T47D (cell line): ENCODE measurements at regions not wholly inside any gene's neighbourhood (a gene's known extent, or its start where the extent isn't known, plus 50 kb on each side); places are given as distances from the start of the nearest gene placed in this dataset.
"Not testable (repeated sequence)": the region's sequence is repeated elsewhere in the genome, so short reads cannot be mapped to it uniquely, and the experiment has no call there.

ENCODE experiments used
- DNase-seq, 2 experiments: peaks; one replicate each; pipeline versions ENCODE4 v3.0.0 to v3.0.0-alpha.2; 2011 to 2012; ENCODE audit warnings: low read depth in 1 of 2, low spot score in 1 of 2
- JUND ChIP-seq: IDR thresholded peaks from 2 replicates; pipeline ENCODE4 v1.6.1; 2012; ENCODE audit warnings: low read depth
- in situ Hi-C: cut with HindIII; loops from 2 replicates; pipeline ENCODE4 v1.10.0; 2016; ENCODE audit warnings: low sequenced_read_pairs, low pct_unique_long_range_greater_than_20kb

DNA sequence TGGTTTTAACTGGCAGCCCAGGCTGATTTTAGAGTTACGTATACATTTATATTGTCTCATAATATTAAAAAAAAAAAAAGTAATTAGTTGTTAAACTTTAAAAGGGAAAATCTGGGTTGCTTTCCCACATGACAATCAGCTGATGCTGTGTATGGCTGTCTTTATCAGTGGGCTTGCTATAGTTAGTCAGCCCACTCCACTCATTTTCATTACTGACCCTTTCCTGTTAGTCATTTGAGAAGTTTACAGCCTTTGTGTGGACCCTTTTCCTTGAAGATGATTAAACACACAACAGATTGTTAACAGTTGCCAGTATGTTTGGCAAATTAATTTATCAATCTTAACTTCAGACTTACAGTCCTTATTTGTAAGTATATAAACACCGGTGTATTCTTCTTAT is 164.5 kb upstream of the AGR3 start:
- in situ Hi-C loops, result no loop called here
- no peak for TF ChIP-seq JUND
- DNase-seq, result no peak

DNA sequence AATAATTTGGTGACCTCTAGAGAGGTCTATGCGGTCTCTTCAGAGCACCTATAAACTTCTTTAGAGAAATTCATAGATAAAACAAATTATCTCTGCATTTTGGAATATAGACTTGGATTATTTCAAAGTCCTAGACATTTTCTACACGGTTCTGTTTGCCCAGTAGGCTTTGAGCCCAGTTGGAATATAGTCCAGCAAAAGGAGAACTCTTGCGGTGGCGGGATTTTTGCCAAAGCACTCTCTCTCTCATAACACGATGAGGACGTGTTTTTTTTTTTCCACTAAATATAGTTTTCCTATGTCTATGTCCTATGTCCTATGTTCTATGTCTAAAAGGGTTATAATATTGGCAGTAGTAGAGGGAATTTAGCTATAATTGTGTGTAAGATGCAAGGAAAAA is 164.9 kb upstream of the AGR3 start:
- TF ChIP-seq JUND, result no peak
- in situ Hi-C loops, result no loop called here
- DNase-seq, result no peak

DNA sequence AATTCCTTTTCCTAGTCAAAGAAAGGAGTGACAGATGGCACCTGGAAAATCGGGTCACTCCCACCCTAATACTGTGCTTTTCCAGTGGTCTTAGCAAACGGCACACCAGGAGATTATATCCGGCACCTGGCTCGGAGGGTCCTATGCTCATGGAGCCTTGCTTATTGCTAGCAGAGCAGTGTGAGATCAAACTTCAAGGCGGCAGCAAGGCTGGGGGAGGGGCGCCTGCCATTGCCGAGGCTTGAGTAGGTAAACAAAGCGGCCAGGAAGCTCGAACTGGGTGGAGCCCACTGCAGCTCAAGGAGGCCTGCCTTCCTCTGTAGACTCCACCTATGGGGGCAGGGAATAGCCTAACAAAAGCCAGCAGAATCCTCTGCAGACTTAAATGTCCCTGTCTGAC is 171.4 kb upstream of the AGR3 start:
- DNase-seq, in situ Hi-C loops: not testable (repeated sequence)

- TF ChIP-seq JUND, result no peak
- no peak for DNase-seq
- in situ Hi-C loops, result no loop called here
These were observed 172.4 kb upstream of the AGR3 start for GRCh38 chr7:17054206-17054605.

DNA sequence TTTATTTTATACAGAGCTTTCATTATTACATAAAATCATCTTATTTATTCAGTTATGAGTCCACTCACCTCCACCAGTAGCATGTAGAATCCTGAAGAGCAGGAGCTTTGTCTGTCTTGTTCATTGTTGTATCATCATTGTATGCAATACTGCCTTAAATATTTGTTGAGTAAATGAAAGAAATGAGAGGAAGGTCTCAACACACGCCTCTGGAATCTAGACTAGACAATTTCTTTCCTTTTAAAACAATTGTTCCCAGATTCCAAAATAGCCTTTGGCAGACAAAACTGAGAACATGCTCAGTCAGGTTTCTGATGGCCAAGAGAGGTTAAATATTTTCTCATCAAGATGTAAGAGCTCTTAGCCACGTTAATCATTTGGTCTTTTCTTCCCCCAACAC is 173.1 kb upstream of the AGR3 start:
- in situ Hi-C loops, result no loop called here
- no peak for DNase-seq
- TF ChIP-seq JUND, result no peak

- no peak for TF ChIP-seq JUND
- no peak for DNase-seq
- in situ Hi-C loops, result no loop called here
These were observed 173.8 kb upstream of the AGR3 start for GRCh38 chr7:17055596-17055995.

DNA sequence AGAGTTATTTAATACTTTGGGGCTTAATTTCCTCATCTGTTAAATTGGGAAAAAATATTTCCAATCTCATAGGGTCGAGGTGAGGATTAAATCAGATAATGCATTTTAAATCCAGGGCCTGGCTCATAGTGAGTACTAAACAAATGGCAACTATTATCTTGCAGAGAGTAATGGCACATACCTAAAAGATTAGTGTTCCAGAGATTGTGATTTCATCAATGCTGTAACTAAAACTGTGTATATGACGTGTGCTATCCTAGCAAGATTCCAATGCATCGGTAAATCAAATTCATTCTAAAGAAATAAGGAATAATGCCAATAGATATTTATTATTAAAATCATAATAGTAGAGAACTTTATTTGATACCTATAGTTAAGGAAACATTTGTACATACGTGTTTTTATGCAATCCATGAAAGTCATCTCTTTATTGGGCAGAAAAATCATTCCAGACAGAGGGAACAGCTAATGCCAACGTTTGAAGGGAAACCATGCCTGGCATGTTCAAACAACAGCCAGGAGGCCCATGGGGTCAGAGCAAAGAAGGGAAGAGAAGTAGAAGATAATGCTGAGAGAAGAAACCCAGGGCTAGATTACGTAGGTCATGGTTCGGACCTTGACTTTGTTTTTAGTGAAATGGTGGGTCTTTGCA is 174.8 kb upstream of the AGR3 start:
- TF ChIP-seq JUND, result no peak
- no peak for DNase-seq
- in situ Hi-C loops, result no loop called here

DNA sequence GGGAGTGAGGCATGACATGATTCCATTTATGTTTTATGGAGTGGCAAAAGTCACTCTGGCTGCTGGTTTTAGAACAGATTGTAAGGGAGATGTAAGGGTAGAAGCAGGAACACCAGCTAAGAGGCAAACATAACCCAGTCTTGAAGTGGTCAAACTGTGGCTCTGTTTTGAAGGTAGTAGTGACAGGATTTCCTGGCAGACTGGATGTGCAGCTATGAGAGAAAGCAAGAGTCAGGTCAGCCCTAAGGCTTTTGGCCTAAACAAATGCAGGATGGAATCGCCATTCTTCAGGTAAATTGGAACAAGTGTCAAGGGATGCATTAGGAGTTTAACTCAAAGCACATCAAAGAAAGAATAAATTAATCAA is 175.3 kb upstream of the AGR3 start:
- no peak for TF ChIP-seq JUND
- peak in 1 of 2 experiments; percentile 60 for DNase-seq
- in situ Hi-C loops, result no loop called here

DNA sequence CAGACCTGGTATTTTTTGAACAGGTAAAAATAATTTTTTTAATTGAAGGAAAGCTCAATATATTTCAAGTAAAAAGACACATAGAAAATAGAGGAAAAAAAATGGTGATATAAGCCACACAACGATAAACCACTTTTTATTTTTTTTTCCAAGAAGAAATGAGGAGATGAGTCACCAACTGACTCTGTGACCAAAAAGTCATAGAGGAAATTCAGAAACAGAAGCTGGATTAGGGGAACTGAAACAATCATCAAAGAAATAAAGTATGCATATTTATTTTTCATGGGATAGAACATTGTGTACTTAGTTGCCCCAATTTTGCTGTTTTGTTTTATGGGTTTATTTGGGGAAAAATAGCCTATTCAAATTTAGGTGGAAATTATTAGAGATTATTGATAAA is 176.8 kb upstream of the AGR3 start:
- no peak for TF ChIP-seq JUND

DNA sequence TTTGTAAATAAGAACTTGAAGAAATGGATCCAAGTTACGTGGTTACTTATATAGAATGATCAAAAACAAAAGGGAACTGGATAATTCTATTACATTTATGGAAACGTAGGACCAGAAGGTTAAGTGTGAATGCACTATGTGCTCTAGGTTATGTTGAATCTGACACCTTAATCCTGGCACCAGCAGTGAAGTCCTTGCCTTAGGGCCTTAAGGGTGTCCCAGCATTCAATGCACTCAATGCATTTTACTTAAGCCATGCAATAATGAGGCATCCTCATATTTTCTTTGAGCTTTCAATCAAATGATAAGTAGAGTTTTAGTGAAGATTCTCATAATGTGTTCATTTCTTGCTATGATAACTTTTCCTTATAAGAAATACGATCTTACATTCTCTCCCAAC is 178.3 kb upstream of the AGR3 start:
- in situ Hi-C loops, result no loop called here
- no peak for DNase-seq
- TF ChIP-seq JUND, result no peak

More for the DNA sequence above, 176.8 kb upstream of the AGR3 start:
- DNase-seq, result no peak
- in situ Hi-C loops, result no loop called here

- in situ Hi-C loops, result no loop called here
- no peak for DNase-seq
- no peak for TF ChIP-seq JUND
These were observed 179.7 kb upstream of the AGR3 start for GRCh38 chr7:17061443-17061842.

DNA sequence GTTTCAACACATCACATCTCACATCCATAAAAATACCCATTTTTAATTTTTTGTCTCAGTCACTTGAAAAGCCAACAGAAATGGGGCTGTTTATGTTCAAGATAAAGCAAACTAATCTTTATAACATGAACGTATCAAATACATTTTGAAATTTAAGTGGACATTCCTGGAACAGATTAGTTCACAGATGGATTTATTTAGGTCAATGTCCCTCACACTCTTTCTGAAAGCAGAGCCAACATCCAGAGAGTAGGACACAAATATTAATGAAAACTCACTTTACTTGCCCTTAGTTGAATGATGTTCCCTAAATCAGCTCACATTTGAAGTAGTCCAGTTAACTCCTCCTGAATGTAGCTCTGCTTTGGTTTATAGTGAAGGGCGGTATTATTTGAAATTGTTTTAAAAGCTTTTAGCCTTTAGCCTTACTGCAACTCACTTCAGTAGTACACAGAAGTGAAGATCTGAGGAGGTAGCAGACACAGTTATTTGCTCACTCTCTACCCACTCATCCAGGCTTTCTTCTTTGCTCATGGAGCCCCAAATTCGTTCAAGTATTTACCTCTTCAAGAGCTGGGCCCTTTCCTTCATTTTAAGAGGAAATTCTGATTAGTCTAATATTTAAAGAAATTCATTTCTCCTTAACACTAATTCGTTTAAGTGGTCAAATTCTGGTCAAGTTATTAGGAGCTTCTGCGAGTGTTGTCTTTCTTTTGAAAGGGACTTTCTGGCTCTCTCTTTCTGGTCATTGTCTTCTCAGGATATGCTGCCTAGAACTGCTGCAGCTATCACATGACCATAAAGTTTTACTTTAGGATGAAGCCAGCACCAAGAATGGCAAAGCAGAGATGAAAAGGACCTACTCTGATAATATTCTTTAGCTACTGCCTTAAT is 180.6 kb upstream of the AGR3 start:
- no peak for DNase-seq
- in situ Hi-C loops, result no loop called here
- no peak for TF ChIP-seq JUND

DNA sequence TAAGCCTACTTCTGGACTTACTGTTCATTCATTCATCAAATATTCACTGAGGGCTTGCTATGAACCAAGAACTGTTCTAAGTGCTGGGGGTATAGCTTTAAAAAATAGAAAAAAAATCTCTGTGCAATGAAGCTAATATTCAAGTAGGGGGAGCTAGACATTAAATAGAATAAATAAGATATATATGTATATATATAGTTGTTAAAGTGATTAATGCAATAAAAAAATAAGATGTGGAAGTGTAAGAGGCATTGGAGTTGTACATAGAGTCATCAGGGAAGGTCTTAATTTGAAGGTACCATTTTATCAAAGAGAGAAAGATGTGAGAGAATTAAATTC is 181.2 kb upstream of the AGR3 start:
- no peak for TF ChIP-seq JUND

More for the DNA sequence above, 181.2 kb upstream of the AGR3 start:
- in situ Hi-C loops, result no loop called here
- DNase-seq, result peak in 1 of 2 experiments; percentile 22
